Skin epidermis (tissue), 12 donors: ENCODE measurements at regions not wholly inside any gene's neighbourhood (a gene's known extent, or its start where the extent isn't known, plus 50 kb on each side); places are given as distances from the start of the nearest gene placed in this dataset.
"Not testable (repeated sequence)": the region's sequence is repeated elsewhere in the genome, so short reads cannot be mapped to it uniquely, and the experiment has no call there.

ENCODE experiments used
- H3K27ac ChIP-seq, 21 experiments: fragments of 200-600 bp; sonication (generic) in 11 of 21; one replicate each; pipeline ENCODE4 v1.5.0; 2020; ENCODE audit warnings: mild to moderate bottlenecking in 3 of 21, inconsistent platforms in 2 of 21, moderate library complexity in 2 of 21
- H3K4me3 ChIP-seq, 7 experiments: fragments of 200-600 bp; sonication (generic) in 2 of 7; one replicate each; pipeline ENCODE4 v1.5.0; 2020; ENCODE audit warnings: inconsistent platforms in 2 of 7, mild to moderate bottlenecking in 2 of 7, moderate library complexity in 1 of 7

DNA sequence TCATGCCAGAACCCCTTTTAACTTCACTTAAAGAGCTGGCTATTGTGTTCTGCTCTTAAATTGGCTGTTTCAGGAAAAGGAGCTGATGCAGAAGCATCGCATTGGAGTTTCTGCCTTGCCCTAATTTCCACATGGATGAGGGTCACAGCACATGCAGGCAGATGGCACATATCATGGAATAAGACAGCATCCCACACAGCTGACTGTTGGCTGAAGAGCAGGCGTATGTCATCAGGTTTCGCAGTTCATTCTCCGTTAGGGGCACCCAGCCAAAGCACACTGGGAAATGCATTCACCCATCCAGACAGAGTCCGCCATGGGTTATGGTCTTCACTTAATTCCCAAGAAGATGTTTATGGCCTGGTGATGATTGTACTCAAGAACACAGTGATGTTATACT, 572.5 kb downstream of the LIG4 start:
- Histone ChIP-seq H3K27ac (no peak overlapping the region), H3K4me3 (no peak overlapping the region)

DNA sequence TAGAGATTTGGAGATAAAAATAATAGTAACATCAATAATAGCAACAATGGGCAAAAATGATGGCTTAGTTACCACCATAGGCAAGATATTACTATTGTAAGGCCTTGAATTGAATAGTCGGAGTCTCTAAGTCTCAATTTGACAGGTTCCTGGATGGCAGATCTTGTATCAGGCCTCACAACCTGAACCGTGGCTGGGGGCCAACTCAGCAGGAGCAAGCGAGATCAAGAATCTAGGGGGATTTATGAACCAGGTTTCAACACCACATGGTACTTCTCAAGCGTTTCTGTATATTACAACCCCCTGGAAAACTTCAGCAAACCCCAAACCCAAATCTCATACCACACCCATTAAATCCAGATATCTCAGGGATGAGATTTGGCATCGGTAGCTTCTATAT, 573.8 kb downstream of the LIG4 start:
- Histone ChIP-seq H3K4me3 (no peak overlapping the region), H3K27ac (no peak overlapping the region)

DNA sequence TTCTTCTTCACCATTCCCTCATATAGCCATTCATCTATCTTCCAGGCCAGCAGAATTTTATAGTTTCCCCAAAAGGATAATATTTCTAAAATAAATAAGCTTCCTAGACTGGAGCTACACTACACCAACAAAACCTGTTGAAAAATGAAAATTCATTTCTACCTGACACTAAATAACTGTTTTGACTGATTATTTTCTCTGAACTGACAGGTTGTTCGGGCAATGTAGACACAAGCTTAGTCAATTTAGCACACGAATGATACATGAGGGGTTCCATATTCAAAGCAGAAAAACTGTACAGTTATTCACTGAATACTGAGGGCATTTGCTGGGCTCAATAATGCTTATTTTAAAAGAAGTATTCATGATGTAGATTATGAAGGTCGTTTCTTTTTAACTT, 589.7 kb downstream of the LIG4 start:
- H3K27ac ChIP-seq: no peak overlapping the region
- H3K4me3 ChIP-seq: no peak overlapping the region

DNA sequence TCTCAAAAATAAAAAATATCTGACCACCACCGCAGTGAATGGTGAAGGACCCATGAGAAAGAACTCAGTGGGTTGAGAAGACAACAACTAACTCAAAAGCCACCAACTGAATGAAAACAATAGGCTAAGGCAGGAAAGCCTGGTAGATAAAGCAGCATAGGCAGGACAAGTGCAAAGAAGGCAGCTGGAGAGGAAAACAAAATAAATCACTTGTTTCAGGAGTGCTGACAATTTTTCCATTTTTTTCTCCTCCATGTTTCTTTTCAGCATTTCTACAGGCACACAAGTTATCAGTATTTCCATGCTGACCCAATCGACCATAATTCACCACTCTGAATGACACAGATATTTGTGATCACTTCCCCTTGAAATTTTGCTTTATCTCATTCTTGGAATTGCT, 597.8 kb downstream of the LIG4 start:
- Histone ChIP-seq H3K4me3 (no peak overlapping the region), H3K27ac (no peak overlapping the region)

DNA sequence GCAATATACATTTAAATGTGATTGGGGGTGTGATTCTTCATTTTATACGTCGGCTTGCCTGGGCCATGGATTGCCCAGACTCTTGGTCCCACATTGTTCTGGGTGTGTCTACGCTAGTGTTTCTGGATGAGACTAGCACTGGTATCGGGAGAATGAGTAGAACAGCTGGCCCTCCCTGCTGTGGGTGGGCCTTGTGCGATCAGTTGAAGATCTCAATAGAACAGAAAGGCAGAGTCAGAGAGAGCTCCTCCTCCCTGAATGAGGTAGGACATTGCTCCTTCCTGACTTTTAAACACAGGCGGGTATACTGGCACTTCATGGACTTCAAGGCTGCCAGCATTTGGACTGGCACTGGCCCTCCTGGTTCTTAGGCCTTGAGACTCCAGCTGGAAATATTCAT, 603.0 kb downstream of the LIG4 start:
- H3K4me3 ChIP-seq: no peak overlapping the region

DNA sequence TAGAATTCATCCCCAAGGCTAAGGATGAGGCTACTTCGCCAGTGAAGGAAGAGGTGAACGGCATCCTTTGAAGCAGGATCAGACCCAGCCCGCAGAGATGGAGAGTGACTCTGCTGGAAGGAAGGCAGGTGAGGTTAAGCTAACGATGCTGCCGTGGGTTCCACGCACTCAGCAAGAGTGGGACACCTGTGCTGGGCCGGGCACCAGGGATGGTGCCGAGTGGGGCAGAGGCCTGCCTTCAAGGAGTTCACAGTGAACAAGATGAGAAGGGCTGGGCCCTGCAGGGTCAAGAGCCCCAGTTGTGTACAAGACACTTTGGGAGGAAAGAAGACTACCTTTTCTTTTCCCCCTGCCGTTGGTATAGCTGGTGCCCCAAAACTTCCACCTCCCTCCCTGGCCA, 606.6 kb downstream of the LIG4 start:
- no peak overlapping the region for H3K4me3 ChIP-seq
- H3K27ac ChIP-seq: no peak overlapping the region

More for the DNA sequence above, 603.0 kb downstream of the LIG4 start:
- no peak overlapping the region for H3K27ac ChIP-seq

DNA sequence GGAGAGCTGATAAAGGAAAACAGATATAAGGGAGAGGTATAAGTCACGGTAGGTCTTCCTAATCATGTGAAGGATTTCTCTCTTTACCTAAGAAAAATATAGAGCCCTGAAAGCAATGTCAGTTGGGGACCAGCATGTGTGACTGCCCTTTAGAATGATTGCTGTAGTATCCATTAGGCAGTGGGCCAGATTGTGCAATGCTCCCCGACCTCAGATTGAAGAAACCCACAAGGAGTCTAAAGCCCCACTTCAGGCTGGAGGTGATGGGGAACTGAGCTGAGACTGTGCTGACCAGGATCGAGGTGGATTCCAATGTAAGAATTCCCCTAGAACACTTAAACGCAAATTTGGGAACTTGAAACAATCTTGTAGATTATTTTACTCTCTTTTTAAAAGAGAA, 614.4 kb downstream of the LIG4 start:
- no peak overlapping the region for H3K27ac ChIP-seq
- no peak overlapping the region for H3K4me3 ChIP-seq

DNA sequence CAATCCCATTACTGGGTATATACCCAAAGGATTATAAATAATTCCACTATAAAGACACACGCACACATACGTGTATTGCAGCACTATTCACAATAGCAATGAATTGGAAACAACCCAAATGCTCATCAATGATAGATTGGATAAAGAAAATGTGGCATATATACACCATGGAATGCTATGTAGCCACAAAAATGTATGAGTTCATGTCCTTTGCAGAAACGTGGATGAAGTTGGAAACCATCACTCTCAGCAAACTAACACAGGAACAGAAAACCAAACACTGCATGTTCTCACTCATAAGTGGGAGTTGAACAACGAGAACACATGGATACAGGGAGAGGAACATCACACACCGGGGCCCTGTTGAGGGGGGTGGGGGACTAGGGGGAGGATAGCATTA, 619.0 kb downstream of the LIG4 start:
- not testable (repeated sequence) for H3K4me3 ChIP-seq, H3K27ac ChIP-seq

DNA sequence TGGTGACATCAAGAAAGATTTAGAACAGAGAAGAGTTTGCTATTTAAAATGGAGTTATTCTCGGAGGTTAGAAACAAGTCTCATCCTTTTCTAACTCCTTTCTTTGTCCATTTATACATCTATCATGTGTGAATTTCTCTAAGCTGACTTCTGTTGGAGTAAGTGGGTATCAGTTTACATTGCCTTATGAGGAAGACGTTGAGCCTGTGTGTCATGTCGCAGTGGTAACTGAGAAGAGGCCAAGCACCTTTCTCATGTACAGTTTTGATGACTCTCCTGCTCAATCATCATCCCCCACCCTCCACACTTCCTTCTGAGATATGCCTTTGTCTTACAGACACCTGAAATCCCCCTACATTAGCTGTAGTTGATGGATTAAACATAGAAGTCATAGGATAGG, 624.8 kb downstream of the LIG4 start:
- Histone ChIP-seq H3K4me3 (no peak overlapping the region), H3K27ac (no peak overlapping the region)

DNA sequence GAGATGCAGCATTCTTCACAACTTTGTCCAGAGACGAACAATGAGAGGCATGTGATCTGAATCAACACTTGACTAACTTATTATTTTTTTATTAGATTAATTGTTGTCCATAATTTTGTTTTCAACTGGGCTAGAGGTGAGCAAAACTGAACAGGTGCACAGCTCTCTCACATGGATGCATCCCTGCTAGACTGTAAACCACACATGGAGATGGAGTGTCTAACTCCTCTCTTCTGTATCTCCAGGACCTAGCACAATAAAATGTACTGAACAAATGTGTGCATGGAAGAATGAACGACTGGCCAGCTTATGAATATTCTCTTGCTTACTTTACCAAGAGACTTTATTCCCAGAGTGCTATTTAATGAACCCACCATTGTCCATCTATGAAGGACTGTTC, 627.7 kb downstream of the LIG4 start:
- Histone ChIP-seq H3K4me3 (no peak overlapping the region), H3K27ac (no peak overlapping the region)

DNA sequence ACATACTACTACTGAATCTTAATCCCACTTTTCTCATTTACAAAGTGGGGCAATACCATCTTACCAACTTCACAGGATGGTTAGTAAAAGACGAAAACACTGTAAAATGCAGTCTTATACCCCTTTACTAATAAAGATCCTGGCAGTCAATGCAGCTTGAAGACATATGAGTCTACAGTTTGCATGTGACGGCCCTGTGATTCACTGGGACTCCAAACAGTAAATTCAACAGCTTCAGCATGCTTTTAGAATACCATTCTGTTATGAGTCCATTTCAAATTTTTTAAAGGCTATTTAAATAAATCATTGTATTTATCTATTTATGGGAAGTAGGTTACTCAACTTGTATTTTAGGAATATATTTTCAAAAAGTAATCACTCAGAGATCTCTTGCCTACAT, 629.1 kb downstream of the LIG4 start:
- Histone ChIP-seq H3K4me3 (no peak overlapping the region), H3K27ac (no peak overlapping the region)

DNA sequence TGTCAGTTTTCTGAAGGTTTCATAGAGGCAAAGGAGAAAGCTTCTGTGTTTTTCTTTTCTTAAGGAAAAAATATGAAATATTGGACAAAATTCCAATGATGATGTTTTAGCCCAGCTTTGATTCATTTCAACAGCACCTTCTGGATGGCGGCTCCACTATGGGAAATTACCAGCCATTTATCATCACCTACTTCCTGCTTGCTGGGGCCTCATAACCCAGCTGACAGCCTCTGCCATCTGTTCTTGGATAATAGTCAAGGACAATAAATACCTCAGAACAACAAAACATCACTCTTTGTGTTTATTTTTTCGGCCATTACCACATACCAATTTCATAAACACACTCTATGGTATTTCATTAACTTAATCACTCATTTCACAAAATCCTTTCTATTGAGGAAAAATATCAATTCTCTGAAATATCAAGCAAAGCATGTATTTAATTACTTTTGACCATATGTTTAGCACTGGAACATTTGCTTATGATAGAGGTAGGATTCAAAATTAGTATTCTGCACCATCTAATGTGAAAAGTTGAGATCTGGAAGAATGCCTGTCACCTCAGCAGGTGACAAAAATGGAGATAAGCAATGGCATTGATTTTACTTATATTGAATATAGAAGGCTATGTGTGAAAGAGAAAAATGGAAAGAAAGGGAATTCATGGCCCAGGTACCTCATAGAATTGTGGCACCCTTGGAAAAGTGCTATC, 629.7 kb downstream of the LIG4 start:
- Histone ChIP-seq H3K27ac (no peak overlapping the region), H3K4me3 (no peak overlapping the region)

DNA sequence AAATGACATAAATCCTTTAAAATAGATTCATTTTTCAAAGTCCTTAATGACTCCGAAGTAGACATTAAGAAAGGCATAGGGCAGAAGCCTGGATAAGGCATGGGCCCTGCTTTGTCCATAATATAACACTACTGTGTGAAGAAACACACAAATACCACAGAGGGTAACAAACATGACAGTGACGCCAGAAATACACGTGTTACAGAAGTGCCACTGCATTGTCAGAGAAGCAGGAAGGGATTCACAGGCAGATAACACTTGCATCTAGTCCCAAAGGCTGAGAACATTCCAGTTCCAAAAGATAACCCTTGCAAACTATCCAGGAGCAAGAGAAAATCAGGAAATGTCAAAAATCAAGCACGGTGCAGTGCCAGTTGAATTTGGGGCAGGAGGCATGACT, 633.2 kb downstream of the LIG4 start:
- H3K27ac ChIP-seq: no peak overlapping the region
- no peak overlapping the region for H3K4me3 ChIP-seq

DNA sequence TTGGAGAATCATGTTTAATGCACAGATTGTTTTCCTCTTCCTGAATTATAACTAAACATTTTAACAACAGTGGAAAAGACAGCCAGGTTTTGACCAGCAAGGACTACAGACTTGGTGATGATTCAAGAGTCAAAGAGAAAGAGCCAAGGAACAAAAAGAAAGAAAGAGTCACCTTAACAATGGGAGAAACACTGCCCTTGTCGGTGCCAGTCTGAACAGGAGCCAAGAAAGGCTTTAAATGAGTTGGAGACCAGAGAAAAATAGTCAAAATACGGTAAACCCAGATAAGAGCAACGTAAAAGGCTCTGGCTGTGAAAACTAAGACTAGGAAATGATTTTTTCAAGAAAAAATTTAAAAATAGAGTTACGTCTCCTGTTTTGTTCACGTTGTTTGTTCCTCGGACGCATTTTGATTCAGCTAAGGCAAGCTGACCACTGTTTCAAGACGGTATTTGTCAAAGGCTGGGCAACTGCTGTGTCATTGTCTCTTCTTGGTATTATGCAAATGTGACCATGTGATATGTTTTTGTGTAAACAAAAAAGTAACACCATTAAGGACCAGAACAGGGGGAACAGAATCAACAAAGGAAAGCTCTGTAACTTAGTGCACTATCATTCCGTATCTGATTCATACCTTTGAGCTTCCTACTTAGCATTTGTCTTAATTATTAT, 634.5 kb downstream of the LIG4 start:
- Histone ChIP-seq H3K27ac (no peak overlapping the region), H3K4me3 (no peak overlapping the region)

DNA sequence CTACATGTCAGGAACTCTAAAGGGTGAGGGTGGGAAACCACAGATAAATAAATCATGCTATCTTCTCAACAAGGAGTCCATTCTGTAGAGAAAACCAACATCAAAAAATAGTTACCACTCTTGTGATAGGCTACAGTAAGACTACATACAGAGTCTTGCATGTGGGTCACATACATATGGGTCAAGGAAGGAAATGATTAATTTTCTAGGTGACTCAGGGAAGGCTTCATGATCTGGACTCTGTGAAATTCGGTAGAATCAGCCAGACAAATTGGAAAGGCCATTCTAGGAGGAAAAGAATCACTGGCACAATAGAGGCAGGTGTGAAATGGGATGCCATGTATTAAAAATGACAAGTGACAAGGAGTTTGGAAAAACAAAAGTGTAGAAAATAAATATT, 638.9 kb downstream of the LIG4 start:
- Histone ChIP-seq H3K4me3 (no peak overlapping the region), H3K27ac (no peak overlapping the region)

DNA sequence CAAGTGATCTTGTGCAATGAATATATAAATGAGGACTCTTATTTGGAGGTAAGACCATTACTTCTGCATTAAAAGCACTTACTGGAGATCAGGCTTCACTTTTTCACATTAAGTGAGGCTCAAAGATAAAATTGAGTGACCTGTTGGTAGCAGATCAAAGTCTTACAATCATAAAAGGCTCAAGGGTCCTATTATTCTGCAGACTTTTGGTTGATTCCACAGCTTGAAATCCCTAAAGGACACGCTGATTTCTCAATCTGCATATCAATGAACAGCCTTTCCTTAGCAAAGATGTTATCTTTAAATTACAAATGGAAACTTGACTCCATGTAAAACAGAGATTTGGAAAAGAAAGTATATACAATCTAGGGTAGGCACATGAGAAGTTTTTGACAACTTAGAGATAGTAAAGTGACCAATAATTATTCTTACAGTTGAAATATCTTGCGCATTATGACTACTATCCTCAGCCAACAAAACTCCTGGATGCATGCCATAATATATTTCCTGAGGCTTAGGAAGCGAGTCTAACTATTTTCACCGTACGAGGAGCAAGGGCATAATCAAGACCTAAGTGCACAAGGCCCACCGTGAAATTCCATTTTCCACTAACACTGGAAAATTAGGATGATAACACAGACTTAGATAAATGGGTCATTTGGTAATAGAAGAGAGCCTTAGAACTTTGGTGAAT, 640.7 kb downstream of the LIG4 start:
- no peak overlapping the region for H3K27ac ChIP-seq
- no peak overlapping the region for H3K4me3 ChIP-seq

DNA sequence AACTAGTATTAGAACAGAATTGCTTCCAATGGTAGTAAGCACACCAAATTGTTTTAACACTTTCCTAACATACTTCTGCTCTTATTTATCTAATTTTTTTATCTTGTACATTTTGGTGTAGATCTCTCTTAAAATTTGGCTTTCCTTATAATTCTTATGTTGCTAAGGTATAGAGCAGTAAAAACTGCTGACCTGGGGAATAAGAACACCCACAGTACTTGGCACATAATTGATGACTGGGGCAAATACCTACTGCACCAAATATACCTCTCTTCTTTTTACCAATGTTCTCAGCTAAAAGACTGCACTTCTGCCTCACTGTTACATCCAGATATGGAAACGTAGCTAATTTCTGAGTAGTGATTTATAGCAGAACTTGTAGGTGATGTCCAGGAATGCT, 642.2 kb downstream of the LIG4 start:
- no peak overlapping the region for H3K4me3 ChIP-seq
- H3K27ac ChIP-seq: no peak overlapping the region

DNA sequence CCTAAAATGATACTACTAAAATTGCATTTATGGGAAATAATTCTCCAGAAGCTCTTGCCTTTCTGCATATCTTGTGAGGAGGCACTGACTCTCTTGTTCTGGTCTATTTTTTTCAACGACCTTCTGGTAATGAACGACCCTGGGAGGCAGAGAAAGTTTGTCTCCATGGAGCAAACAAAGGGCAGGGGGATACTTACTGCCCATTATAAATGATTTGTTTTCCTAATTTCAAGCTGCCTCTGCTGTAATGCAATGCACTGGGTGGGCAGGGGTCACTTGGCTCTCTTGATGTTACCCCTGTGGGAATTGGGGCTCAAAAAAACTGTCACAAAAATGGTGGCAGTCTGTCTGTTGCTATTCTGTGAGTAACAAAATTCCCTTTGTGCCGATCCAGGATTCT, 643.2 kb downstream of the LIG4 start:
- no peak overlapping the region for H3K4me3 ChIP-seq
- no peak overlapping the region for H3K27ac ChIP-seq

DNA sequence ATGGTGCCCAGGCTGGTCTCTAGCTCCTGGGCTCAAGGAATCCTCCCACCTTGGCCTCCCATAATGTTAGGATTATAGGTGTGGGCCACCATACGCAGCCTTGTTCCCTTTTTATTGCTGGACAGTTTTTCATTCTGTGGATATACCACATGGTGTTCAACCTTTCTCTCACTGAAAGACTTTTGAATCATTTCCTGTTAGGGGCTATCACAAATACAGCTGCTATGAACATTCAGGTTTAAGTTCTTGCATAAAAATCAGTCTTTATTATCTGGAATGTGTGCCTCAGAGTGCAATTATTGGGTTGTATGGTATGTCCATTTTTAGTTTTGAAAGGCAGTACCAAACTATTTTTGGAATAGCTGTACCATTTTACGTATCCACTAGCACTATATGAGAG, 647.2 kb downstream of the LIG4 start:
- no peak overlapping the region for H3K27ac ChIP-seq
- H3K4me3 ChIP-seq: no peak overlapping the region

DNA sequence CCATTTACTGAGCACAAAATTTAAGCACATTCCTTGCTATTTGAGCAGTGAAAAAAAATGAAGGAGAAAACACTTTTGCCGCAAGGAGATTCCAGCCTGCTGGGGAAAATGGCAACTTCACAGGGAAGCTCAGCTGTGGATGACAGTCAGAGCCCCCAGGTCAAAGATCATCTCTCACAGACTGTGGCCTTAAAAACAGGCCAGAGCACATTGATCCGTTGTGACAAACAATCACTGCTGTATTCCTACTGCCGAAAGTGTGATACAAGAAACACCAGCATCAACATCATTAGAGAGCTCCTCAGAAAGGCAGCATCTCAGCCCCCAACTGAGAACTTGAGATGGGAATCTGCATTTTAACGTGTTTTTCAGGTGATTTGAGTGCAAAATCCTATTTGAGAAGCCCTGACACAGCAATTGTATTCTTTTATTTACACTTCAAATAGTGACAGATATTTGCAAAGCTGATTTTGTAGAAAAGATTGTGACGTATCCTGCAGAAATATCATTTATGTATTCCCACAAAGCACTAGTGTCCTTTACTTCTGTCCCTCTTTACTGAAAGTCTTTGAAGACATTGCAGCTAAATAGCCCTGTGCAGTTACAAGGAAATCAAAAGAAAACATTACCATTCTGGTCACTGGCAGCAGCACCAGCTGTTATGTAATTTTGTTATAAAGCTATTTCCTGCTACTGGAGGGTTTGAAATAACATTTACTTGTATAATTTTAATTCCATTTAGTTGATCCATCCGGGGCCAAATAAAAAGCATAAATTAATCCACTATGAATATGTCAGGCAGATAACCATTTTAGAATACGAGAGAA, 652.0 kb downstream of the LIG4 start:
- H3K27ac ChIP-seq: no peak overlapping the region
- no peak overlapping the region for H3K4me3 ChIP-seq

DNA sequence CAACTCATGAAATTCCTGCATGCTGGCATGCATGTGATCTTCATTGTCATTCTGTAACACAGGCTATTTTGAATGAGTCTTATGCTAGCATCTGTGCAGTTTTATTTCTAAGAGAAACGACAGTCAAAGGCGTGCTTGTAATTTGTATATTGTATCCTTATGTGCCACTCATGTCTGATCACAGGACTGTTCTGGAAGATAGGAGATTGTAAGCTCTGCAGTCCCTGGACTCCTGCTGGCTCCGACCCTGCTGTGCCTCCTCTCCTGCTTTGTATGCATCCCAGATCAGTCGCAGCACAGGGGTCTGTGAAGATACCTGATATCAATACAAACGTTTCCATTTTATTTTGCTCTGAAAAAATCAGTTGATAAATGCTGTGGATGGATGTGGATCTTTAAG, 653.1 kb downstream of the LIG4 start:
- H3K4me3 ChIP-seq: no peak overlapping the region
- no peak overlapping the region for H3K27ac ChIP-seq
